Lung (tissue), 11 donors: ENCODE measurements at regions not wholly inside any gene's neighbourhood (a gene's known extent, or its start where the extent isn't known, plus 50 kb on each side); places are given as distances from the start of the nearest gene placed in this dataset.

Source experiments
- ATAC-seq: fragments of 200-7000 bp; cut with Tn5 transposase; one replicate; pipeline ENCODE4 v1.9.1; 2020; ENCODE audit warnings: moderate number of reproducible peaks; ENCODE audit not compliant: insufficient read depth, low FRiP score
- DNase-seq, 3 donors: peaks; one replicate each; pipeline ENCODE4 v3.0.0-alpha.2; 2013 to 2017
- H3K27ac ChIP-seq, 2 donors: one replicate each; pipeline ENCODE4 v1.5.1; 2013; ENCODE audit warnings: mild to moderate bottlenecking in 2 of 2, moderate library complexity in 2 of 2, control low read depth in 1 of 2, inconsistent platforms in 1 of 2, low read depth in 1 of 2, low read length in 1 of 2
- H3K27me3 ChIP-seq, 3 donors: one replicate each; pipeline ENCODE4 v1.5.1; 2013; ENCODE audit warnings: low read length in 2 of 3; ENCODE audit not compliant: control insufficient read depth in 3 of 3, insufficient read depth in 3 of 3
- H3K36me3 ChIP-seq, 4 donors: one replicate each; pipeline ENCODE4 v1.5.1; 2013; ENCODE audit warnings: low read length in 4 of 4, mild to moderate bottlenecking in 1 of 4, moderate library complexity in 1 of 4; ENCODE audit not compliant: control insufficient read depth in 4 of 4, insufficient read depth in 4 of 4
- H3K4me1 ChIP-seq, 5 donors: one replicate each; pipeline ENCODE4 v1.5.1; 2013; ENCODE audit warnings: low read length in 5 of 5, mild to moderate bottlenecking in 2 of 5, moderate library complexity in 1 of 5; ENCODE audit not compliant: control insufficient read depth in 5 of 5, insufficient read depth in 5 of 5
- H3K4me3 ChIP-seq: one replicate; pipeline ENCODE4 v1.5.1; 2013; ENCODE audit warnings: mild to moderate bottlenecking, control low read depth, moderate library complexity
- H3K9ac ChIP-seq, 2 donors: one replicate each; pipeline ENCODE4 v1.5.1; 2013; ENCODE audit warnings: low read length in 2 of 2, control low read depth in 1 of 2; ENCODE audit not compliant: insufficient read depth in 1 of 2
- H3K9me3 ChIP-seq, 4 donors: one replicate each; pipeline ENCODE4 v1.5.1; 2013; ENCODE audit warnings: low read length in 3 of 4, mild to moderate bottlenecking in 1 of 4, moderate library complexity in 1 of 4; ENCODE audit not compliant: control insufficient read depth in 4 of 4, insufficient read depth in 3 of 4
- WGBS, 2 donors: extraction: QIAGEN DNeasy Blood & Tissue Kit; methylation state at CpG; one replicate each; pipeline ENCODE4 v1.1.7; 2013; 5-methylcytosine and 5-hydroxymethylcytosine counted together
- TF ChIP-seq, protein P1 (sequence below): IDR thresholded peaks from 2 replicates; pipeline ENCODE4 v1.5.1; 2012; ENCODE audit warnings: mild to moderate bottlenecking; ENCODE audit errors: control extremely low read depth, extremely low read depth
- donor health status: control.
- donor health status: control.
- donor health status: Bipolar disorder and iron deficiency.
- donor health status: healthy.
- donor health status: DM: yes; HTN: yes; CAD: no.

DNA sequence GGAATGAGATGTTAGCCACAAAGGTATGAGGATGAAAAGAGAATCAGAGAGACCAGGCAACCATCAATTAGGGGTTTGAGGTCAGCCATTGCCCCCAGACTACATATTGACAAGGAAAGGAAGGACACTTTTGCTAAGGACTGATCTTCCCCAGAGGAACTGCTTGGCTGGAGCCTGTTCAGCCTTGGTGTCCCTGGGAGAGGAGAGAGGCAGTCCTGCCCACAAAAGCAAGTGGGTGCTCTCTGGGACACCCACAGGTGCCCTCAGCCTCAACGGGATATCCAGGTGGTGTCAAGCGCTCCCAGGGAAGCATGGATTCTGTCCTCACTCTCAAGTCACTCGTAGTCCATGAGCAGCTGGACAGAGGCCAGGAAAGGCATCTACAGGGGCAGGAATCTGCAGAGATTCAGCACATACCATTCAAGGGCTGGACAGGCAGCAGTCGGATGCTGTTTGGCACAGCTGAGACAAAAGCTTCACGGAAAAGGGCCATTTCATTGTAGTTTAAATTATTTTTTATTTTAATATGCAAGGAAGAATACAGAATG, 166.2 kb downstream of the UACA start:
- TF ChIP-seq, protein P1, sequence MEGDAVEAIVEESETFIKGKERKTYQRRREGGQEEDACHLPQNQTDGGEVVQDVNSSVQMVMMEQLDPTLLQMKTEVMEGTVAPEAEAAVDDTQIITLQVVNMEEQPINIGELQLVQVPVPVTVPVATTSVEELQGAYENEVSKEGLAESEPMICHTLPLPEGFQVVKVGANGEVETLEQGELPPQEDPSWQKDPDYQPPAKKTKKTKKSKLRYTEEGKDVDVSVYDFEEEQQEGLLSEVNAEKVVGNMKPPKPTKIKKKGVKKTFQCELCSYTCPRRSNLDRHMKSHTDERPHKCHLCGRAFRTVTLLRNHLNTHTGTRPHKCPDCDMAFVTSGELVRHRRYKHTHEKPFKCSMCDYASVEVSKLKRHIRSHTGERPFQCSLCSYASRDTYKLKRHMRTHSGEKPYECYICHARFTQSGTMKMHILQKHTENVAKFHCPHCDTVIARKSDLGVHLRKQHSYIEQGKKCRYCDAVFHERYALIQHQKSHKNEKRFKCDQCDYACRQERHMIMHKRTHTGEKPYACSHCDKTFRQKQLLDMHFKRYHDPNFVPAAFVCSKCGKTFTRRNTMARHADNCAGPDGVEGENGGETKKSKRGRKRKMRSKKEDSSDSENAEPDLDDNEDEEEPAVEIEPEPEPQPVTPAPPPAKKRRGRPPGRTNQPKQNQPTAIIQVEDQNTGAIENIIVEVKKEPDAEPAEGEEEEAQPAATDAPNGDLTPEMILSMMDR = no peak
- no peak overlapping the region for H3K9ac ChIP-seq
- ATAC-seq (no peak), DNase-seq (no peak)
- H3K4me3 ChIP-seq = no peak overlapping the region
- no peak overlapping the region for H3K27ac ChIP-seq
- H3K27me3 ChIP-seq = no peaks in the 10 kb centered on the region
- no peaks in the 10 kb centered on the region for H3K4me1 ChIP-seq
- 67 to 78% methylated on average over 5 of the region's 5 CpGs for WGBS, 2 donors
- peaks cover 0 to 3% (median 0%) of the 10 kb centered on the region in 4 donors for H3K9me3 ChIP-seq
- H3K36me3 ChIP-seq = no peaks in the 10 kb centered on the region

DNA sequence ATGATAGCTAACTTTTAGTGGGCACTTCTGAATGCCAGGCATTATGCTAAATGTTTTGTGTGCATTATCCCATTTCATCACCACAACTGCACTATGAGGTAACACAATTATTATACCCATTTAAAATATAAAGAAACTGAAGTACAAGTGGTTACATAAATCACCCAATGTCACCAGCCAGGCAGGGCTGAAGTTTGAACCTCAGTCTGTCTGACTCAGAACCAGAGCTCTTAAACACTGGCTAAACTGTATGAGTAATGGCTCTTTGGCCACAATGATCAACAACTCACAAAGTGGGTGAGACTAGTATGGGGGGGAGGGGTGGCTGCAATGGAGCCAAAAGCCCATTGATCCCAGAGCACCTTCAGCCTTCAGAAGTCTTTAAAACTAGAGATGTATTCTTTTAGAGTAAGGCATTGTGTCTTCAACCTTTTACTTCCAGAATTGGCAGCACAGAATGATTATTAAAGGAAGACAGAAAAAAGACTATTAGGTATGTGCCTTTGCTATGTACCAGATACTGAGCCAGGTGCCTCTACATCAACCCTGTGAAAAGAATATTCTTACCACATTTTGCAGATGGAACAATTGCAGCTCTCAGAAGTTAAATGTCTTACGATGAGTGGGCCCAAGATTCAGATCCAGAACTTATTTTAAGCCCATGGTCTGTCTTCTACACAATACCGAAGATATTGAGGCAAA, 166.9 kb downstream of the UACA start:
- Histone ChIP-seq H3K27me3 (no peaks in the 10 kb centered on the region), H3K4me3 (no peak overlapping the region), H3K4me1 (no peaks in the 10 kb centered on the region), H3K36me3 (no peaks in the 10 kb centered on the region), H3K27ac (no peak overlapping the region), H3K9ac (no peak overlapping the region), H3K9me3 (peaks cover 0 to 5% (median 0%) of the 10 kb centered on the region in 4 donors)
- TF ChIP-seq, protein P1 = no peak
- ATAC-seq (no peak), DNase-seq (no peak)
- 94 to 95% methylated on average over 2 of the region's 2 CpGs for WGBS, 2 donors

DNA sequence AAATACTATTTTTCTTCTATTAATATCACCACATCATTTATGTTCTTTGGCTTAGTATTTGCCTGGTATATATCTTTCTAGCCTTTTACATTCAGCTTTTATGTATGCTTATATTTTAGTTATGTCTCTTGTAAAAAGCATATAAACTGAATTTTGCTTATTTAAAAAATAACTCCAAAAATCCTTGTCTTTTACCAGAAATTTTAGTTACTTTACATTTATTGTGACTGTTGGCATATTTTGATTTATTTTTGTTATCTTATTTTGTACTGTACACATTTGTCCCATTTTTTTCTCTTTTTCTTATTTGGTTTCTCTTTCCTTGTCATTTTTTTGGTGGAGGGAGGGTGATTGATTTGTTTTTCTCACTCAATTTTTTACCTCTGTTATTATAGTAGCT, 169.6 kb downstream of the UACA start:
- ATAC-seq (no peak), DNase-seq (no peak)
- Histone ChIP-seq H3K27me3 (no peaks in the 10 kb centered on the region), H3K9me3 (peaks cover 0 to 6% (median 0%) of the 10 kb centered on the region in 4 donors), H3K36me3 (no peaks in the 10 kb centered on the region), H3K9ac (no peak overlapping the region), H3K4me3 (no peak overlapping the region), H3K27ac (no peak overlapping the region), H3K4me1 (no peaks in the 10 kb centered on the region)
- TF ChIP-seq, protein P1 = no peak

DNA sequence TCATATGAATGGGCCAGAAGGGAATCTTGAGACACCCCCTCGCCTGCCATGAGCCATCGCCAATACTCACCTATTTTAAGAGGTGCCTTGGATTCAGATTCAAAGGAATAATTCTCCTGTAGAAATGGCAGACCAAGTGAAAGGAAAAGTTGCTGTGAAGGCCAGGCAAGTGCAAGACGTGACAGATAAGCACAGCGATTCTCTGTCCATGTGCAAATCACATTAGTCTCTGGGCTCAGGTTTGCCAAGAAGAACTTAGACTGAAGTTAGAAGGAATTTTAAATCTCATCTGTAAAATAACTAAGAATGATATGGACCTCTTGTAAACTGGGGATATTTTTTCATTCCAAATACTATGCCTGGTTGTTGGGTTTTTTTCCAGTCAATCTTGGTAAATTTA, 173.6 kb downstream of the UACA start:
- H3K27me3 ChIP-seq = peaks cover 0 to 4% (median 0%) of the 10 kb centered on the region in 3 donors
- TF ChIP-seq, protein P1 = no peak
- no peaks in the 10 kb centered on the region for H3K4me1 ChIP-seq
- no peaks in the 10 kb centered on the region for H3K36me3 ChIP-seq
- H3K27ac ChIP-seq = no peak overlapping the region
- 64 to 69% methylated on average over 4 of the region's 4 CpGs for WGBS, 2 donors
- no peak overlapping the region for H3K4me3 ChIP-seq
- ATAC-seq (no peak), DNase-seq (no peak)
- peaks cover 0 to 4% (median 0%) of the 10 kb centered on the region in 4 donors for H3K9me3 ChIP-seq
- H3K9ac ChIP-seq = no peak overlapping the region
